Renal cortex interstitium (tissue), 11 donors: ENCODE measurements at regions not wholly inside any gene's neighbourhood (a gene's known extent, or its start where the extent isn't known, plus 50 kb on each side); places are given as distances from the start of the nearest gene placed in this dataset.
"Not testable (repeated sequence)": the region's sequence is repeated elsewhere in the genome, so short reads cannot be mapped to it uniquely, and the experiment has no call there.

Experiments used
- DNase-seq, 11 donors: peaks; one replicate each; pipeline ENCODE4 v3.0.0-alpha.2; 2013; ENCODE audit warnings: low read depth in 9 of 11, low spot score in 4 of 11; ENCODE audit errors: extremely low read depth in 1 of 11

- DNase-seq, result no peak
Measured at GRCh38 chr1:104953555-104953954, 1203.9 kb downstream of the AMY1C start.

GRCh38 chr1:104973516-104973915 lies 1223.8 kb downstream of the AMY1C start:
- no peak for DNase-seq

GRCh38 chr1:104979651-104980050 lies 1230.0 kb downstream of the AMY1C start:
- no peak for DNase-seq

- DNase-seq, result no peak
Measured at GRCh38 chr1:104987210-104987609, 1237.5 kb downstream of the AMY1C start.

GRCh38 chr1:104989012-104989411 lies 1239.3 kb downstream of the AMY1C start:
- DNase-seq, result no peak

GRCh38 chr1:104991702-104992101 lies 1242.0 kb downstream of the AMY1C start:
- no peak for DNase-seq

GRCh38 chr1:105000793-105001192 lies 1251.1 kb downstream of the AMY1C start:
- DNase-seq, result no peak

- no peak for DNase-seq
Measured at GRCh38 chr1:105004515-105004914, 1254.8 kb downstream of the AMY1C start.

GRCh38 chr1:105005594-105006195 lies 1256.0 kb downstream of the AMY1C start:
- no peak for DNase-seq

GRCh38 chr1:105017587-105017986 lies 1267.9 kb downstream of the AMY1C start:
- no peak for DNase-seq

GRCh38 chr1:105023719-105024118 lies 1274.0 kb downstream of the AMY1C start:
- no peak for DNase-seq

- no peak for DNase-seq
Measured at GRCh38 chr1:105027838-105028471, 1278.3 kb downstream of the AMY1C start.

- no peak for DNase-seq
Measured at GRCh38 chr1:105072446-105072845, 1322.7 kb downstream of the AMY1C start.

GRCh38 chr1:105072850-105073249 lies 1323.2 kb downstream of the AMY1C start:
- no peak for DNase-seq

- no peak for DNase-seq
Measured at GRCh38 chr1:105073660-105074059, 1324.0 kb downstream of the AMY1C start.

GRCh38 chr1:105083611-105084010 lies 1333.9 kb downstream of the AMY1C start:
- no peak for DNase-seq

GRCh38 chr1:105087506-105087905 lies 1337.8 kb downstream of the AMY1C start:
- DNase-seq, result no peak

GRCh38 chr1:105088166-105088565 lies 1338.5 kb downstream of the AMY1C start:
- no peak for DNase-seq

GRCh38 chr1:105093893-105094292 lies 1344.2 kb downstream of the AMY1C start:
- DNase-seq, result not testable (repeated sequence)

GRCh38 chr1:105100102-105100501 lies 1350.4 kb downstream of the AMY1C start:
- DNase-seq, result no peak

GRCh38 chr1:105101261-105101660 lies 1351.6 kb downstream of the AMY1C start:
- no peak for DNase-seq
